ENCODE measurements at regions not wholly inside any gene's neighbourhood (a gene's known extent, or its start where the extent isn't known, plus 50 kb on each side); places are given as distances from the start of the nearest gene placed in this dataset.

DNA sequence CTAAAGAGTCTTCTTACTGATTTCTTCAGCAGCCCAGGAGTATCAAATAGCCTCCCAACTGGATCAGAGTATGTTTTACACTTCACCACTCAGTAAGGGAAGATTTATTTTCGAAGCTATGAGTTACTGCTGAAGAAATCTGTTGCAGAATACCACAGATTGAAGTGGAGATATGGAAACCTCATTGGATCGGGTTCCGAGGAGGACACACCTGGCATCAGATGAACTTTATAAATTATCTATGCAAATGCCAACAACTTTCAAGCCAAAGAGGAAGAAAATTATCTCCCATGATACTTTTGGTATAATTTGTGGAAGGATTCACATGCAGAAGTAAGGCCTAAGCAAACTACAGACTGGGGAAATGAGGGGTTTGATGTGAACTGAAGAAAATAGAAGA lies 515.9 kb upstream of the NDST4 start:
- TF ChIP-seq POLR2A (IDR thresholded peaks at IDR 0.05): no peak
- TF ChIP-seq, protein P1, sequence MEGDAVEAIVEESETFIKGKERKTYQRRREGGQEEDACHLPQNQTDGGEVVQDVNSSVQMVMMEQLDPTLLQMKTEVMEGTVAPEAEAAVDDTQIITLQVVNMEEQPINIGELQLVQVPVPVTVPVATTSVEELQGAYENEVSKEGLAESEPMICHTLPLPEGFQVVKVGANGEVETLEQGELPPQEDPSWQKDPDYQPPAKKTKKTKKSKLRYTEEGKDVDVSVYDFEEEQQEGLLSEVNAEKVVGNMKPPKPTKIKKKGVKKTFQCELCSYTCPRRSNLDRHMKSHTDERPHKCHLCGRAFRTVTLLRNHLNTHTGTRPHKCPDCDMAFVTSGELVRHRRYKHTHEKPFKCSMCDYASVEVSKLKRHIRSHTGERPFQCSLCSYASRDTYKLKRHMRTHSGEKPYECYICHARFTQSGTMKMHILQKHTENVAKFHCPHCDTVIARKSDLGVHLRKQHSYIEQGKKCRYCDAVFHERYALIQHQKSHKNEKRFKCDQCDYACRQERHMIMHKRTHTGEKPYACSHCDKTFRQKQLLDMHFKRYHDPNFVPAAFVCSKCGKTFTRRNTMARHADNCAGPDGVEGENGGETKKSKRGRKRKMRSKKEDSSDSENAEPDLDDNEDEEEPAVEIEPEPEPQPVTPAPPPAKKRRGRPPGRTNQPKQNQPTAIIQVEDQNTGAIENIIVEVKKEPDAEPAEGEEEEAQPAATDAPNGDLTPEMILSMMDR (IDR thresholded peaks at IDR 0.05): no peak
